GM23338 (cell line): ENCODE measurements at regions not wholly inside any gene's neighbourhood (a gene's known extent, or its start where the extent isn't known, plus 50 kb on each side); places are given as distances from the start of the nearest gene placed in this dataset.

Source experiments
- ATAC-seq: fragments of 200-7000 bp; cut with Tn5 transposase; 3 replicates; pipeline ENCODE4 v1.9.1; 2020
- DNase-seq: peaks from one replicate; pipeline ENCODE4 v3.0.0-alpha.2; 2015; ENCODE audit warnings: low spot score
- H2AFZ ChIP-seq: fragments of 200-600 bp; sonication (generic); 2 replicates; pipeline ENCODE4 v1.8.0; 2016; ENCODE audit warnings: antibody characterized with exemption, mild to moderate bottlenecking, moderate library complexity
- H3F3A ChIP-seq: fragments of 200-600 bp; sonication (generic); replicated peaks from 2 replicates; pipeline ENCODE4 v1.8.0; 2017; ENCODE audit warnings: antibody characterized with exemption, mixed run types, low read depth
- H3K27ac ChIP-seq: fragments of 200-600 bp; sonication (generic); 2 replicates; pipeline ENCODE4 v1.6.1; 2016; ENCODE audit warnings: low read depth
- H3K27me3 ChIP-seq: fragments of 200-600 bp; sonication (generic); 2 replicates; pipeline ENCODE4 v1.8.0; 2016; ENCODE audit warnings: mild to moderate bottlenecking, mixed run types, moderate library complexity; ENCODE audit not compliant: insufficient read depth
- H3K36me3 ChIP-seq: fragments of 200-600 bp; sonication (generic); 2 replicates; pipeline ENCODE4 v1.8.0; 2016; ENCODE audit warnings: mild to moderate bottlenecking; ENCODE audit not compliant: insufficient read depth
- H3K4me1 ChIP-seq: fragments of 200-600 bp; sonication (generic); 2 replicates; pipeline ENCODE4 v1.8.0; 2016; ENCODE audit warnings: mild to moderate bottlenecking, moderate library complexity; ENCODE audit not compliant: insufficient read depth
- H3K4me2 ChIP-seq: fragments of 200-600 bp; sonication (generic); 2 replicates; pipeline ENCODE4 v1.7.1; 2017; ENCODE audit warnings: mixed run types
- H3K4me3 ChIP-seq: fragments of 200-600 bp; sonication (generic); 2 replicates; pipeline ENCODE4 v1.6.1; 2016; ENCODE audit warnings: mixed run types
- H3K79me2 ChIP-seq: fragments of 200-600 bp; sonication (generic); replicated peaks from 2 replicates; pipeline ENCODE4 v1.8.0; 2017; ENCODE audit warnings: mild to moderate bottlenecking; ENCODE audit not compliant: insufficient read depth
- H3K9me2 ChIP-seq: fragments of 200-600 bp; sonication (generic); 2 replicates; pipeline ENCODE4 v1.8.0; 2017; ENCODE audit not compliant: insufficient read depth
- H4K20me1 ChIP-seq: fragments of 200-600 bp; sonication (generic); replicated peaks from 2 replicates; pipeline ENCODE4 v1.8.0; 2017; ENCODE audit warnings: mild to moderate bottlenecking; ENCODE audit not compliant: insufficient read depth
- H3K27ac Mint-ChIP-seq: 2 replicates; pipeline ENCODE4 v1.8.0; 2020; ENCODE audit warnings: inconsistent platforms, mild to moderate bottlenecking, moderate library complexity, mixed read lengths
- H3K27me3 Mint-ChIP-seq: 3 replicates; pipeline ENCODE4 v1.8.0; 2022; ENCODE audit warnings: low read depth, mild to moderate bottlenecking, moderate library complexity, mixed read lengths, inconsistent platforms; ENCODE audit not compliant: insufficient read depth, poor library complexity
- H3K36me3 Mint-ChIP-seq: 3 replicates; pipeline ENCODE4 v1.8.0; 2021; ENCODE audit warnings: low read depth, mild to moderate bottlenecking, inconsistent platforms, moderate library complexity, mixed read lengths
- H3K4me1 Mint-ChIP-seq: 3 replicates; pipeline ENCODE4 v1.8.0; 2020; ENCODE audit warnings: mild to moderate bottlenecking, inconsistent platforms, mixed read lengths
- H3K4me3 Mint-ChIP-seq: 3 replicates; pipeline ENCODE4 v1.8.0; 2021; ENCODE audit warnings: moderate library complexity, mild to moderate bottlenecking, inconsistent platforms, mixed read lengths
- H3K9me3 Mint-ChIP-seq: 3 replicates; pipeline ENCODE4 v1.8.0; 2020; ENCODE audit warnings: moderate library complexity, mild to moderate bottlenecking, inconsistent platforms, mixed read lengths
- CREB1 ChIP-seq: fragments of 250-450 bp; sonication (Bioruptor Pico); IDR thresholded peaks from 2 replicates; pipeline ENCODE4 v1.5.0; 2020; ENCODE audit warnings: low read depth, mild to moderate bottlenecking, moderate library complexity
- CTCF ChIP-seq, 2 experiments: fragments of 200-600 bp in 1 of 2; sonication (generic) in 1 of 2; conservative IDR thresholded peaks; 2 replicates each; pipeline versions ENCODE4 v1.5.1 to v1.6.1; 2016 to 2017; ENCODE audit warnings: antibody characterized with exemption in 2 of 2, low read depth in 2 of 2, mild to moderate bottlenecking in 2 of 2, moderate library complexity in 1 of 2
- ETS1 ChIP-seq: IDR thresholded peaks from 2 replicates; pipeline ENCODE4 v1.6.1; 2016; ENCODE audit warnings: antibody characterized with exemption
- JUNB ChIP-seq: IDR thresholded peaks from one replicate; pipeline ENCODE4 v1.6.1; 2016; ENCODE audit warnings: antibody characterized with exemption; ENCODE audit not compliant: unreplicated experiment
- NANOG ChIP-seq: IDR thresholded peaks from 2 replicates; pipeline ENCODE4 v1.6.1; 2016; ENCODE audit warnings: antibody characterized with exemption, borderline replicate concordance
- POLR2AphosphoS5 ChIP-seq: IDR thresholded peaks from 2 replicates; pipeline ENCODE4 v1.6.1; 2016; ENCODE audit warnings: antibody characterized with exemption, low read depth
- STAT1 ChIP-seq: IDR thresholded peaks from one replicate; pipeline ENCODE4 v1.6.1; 2016; ENCODE audit warnings: antibody characterized with exemption; ENCODE audit not compliant: unreplicated experiment
- ZNF114 ChIP-seq: fragments of 250-450 bp; sonication (Bioruptor Pico); IDR thresholded peaks from 2 replicates; pipeline ENCODE4 v1.5.0; 2020; ENCODE audit warnings: mild to moderate bottlenecking, moderate library complexity
- ZNF331 ChIP-seq: fragments of 250-450 bp; sonication (Bioruptor Pico); IDR thresholded peaks from 2 replicates; pipeline ENCODE4 v1.5.0; 2020; ENCODE audit warnings: low read depth, mild to moderate bottlenecking, moderate library complexity
- ZNF462 ChIP-seq: fragments of 250-450 bp; sonication (Bioruptor Pico); IDR thresholded peaks from 2 replicates; pipeline ENCODE4 v1.5.0; 2020; ENCODE audit warnings: mild to moderate bottlenecking, moderate library complexity

- H3K36me3 Mint-ChIP-seq = peaks cover 4% of the 10 kb centered on the region; the same call in 2 of the 3 replicates
- TF ChIP-seq JUNB (no peak), ZNF114 (CRISPR knock-in tag) (no peak), NANOG (no peak), ZNF462 (no peak), POLR2AphosphoS5 (no peak), ETS1 (no peak), CREB1 (CRISPR knock-in tag) (no peak), CTCF (conservative IDR thresholded peaks at IDR 0.05; ENCODE audit: low read depth in 2 of 2) (no peak), ZNF331 (CRISPR knock-in tag) (no peak), STAT1 (no peak)
- no peak for ATAC-seq
These were observed 925.5 kb upstream of the SLC35B3 start for GRCh38 chr6:9360881-9361280.

More at GRCh38 chr6:9360881-9361280, 925.5 kb upstream of the SLC35B3 start:
- Histone ChIP-seq H3K36me3 (no peaks in the 10 kb centered on the region), H3K9me2 (no peaks in the 10 kb centered on the region), H3K4me1 (no peaks in the 10 kb centered on the region), H2AFZ (no peak overlapping the region), H3K79me2 (no peaks in the 10 kb centered on the region), H3K27ac (no peak overlapping the region), H3K4me3 (no peak overlapping the region), H3F3A (no peaks in the 10 kb centered on the region), H3K27me3 (no peaks in the 10 kb centered on the region), H4K20me1 (no peaks in the 10 kb centered on the region), H3K4me2 (no peak overlapping the region)
- H3K27ac Mint-ChIP-seq = no peak overlapping the region
- H3K27me3 Mint-ChIP-seq = peaks cover 2% of the 10 kb centered on the region
- H3K9me3 Mint-ChIP-seq = peaks cover 13% of the 10 kb centered on the region; the same call in 2 of the 3 replicates
- H3K4me1 Mint-ChIP-seq = no peaks in the 10 kb centered on the region
- no peak for DNase-seq
- H3K4me3 Mint-ChIP-seq = no peak overlapping the region
